Breast epithelium (tissue), 3 donors: ENCODE measurements at regions not wholly inside any gene's neighbourhood (a gene's known extent, or its start where the extent isn't known, plus 50 kb on each side); places are given as distances from the start of the nearest gene placed in this dataset.

Source experiments
- CTCF ChIP-seq, 3 donors: fragments of 450-650 bp; IDR thresholded peaks; one replicate each; pipeline ENCODE4 v1.5.1; 2016 to 2017; ENCODE audit warnings: antibody characterized with exemption in 3 of 3, mild to moderate bottlenecking in 3 of 3, moderate library complexity in 3 of 3
- POLR2A ChIP-seq: fragments of 450-650 bp; IDR thresholded peaks from one replicate; pipeline ENCODE4 v1.6.1; 2016; ENCODE audit warnings: antibody characterized with exemption, mild to moderate bottlenecking, moderate library complexity
- POLR2AphosphoS5 ChIP-seq, 3 donors: sonication (generic); formaldehyde crosslinking; IDR thresholded peaks; one replicate each; pipeline ENCODE4 v1.6.1; 2017; ENCODE audit warnings: antibody characterized with exemption in 3 of 3

GRCh38 chr17:36687736-36688135, 86.4 kb downstream of the MRM1 start:
- TF ChIP-seq CTCF (IDR thresholded peaks at IDR 0.05) (no peak), POLR2A (no peak), POLR2AphosphoS5 (IDR thresholded peaks at IDR 0.05) (no peak)
